ENCODE measurements at regions not wholly inside any gene's neighbourhood (a gene's known extent, or its start where the extent isn't known, plus 50 kb on each side); places are given as distances from the start of the nearest gene placed in this dataset.

- H3K27ac ChIP-seq, result no peak overlapping the region
- no peaks in the 10 kb centered on the region for H3K9me3 ChIP-seq
- H3K27me3 ChIP-seq (replicated peaks; ENCODE audit: insufficient read depth), result no peaks in the 10 kb centered on the region
- H3K4me3 ChIP-seq, result no peak overlapping the region
- no peaks in the 10 kb centered on the region for H3K36me3 ChIP-seq
- no peaks in the 10 kb centered on the region for H3K4me1 ChIP-seq (replicated peaks)
- no peak for DNase-seq (ENCODE audit: low spot score)
- intact Hi-C loops (cut with DNase I), result no loop called here
- WGBS, result 86% methylated on average over 3 of the region's 3 CpGs
- TF ChIP-seq CTCF (IDR thresholded peaks at IDR 0.05), result no peak
- TF ChIP-seq POLR2AphosphoS5 (IDR thresholded peaks at IDR 0.05), result no peak
- TF ChIP-seq POLR2A (IDR thresholded peaks at IDR 0.05), result no peak
Observed at GRCh38 chr11:93958991-93959390, 62.2 kb upstream of the HEPHL1 start.

GRCh38 chr11:93959663-93960062 is 61.5 kb upstream of the HEPHL1 start:
- TF ChIP-seq CTCF (IDR thresholded peaks at IDR 0.05) (no peak), POLR2AphosphoS5 (IDR thresholded peaks at IDR 0.05) (no peak), POLR2A (IDR thresholded peaks at IDR 0.05) (no peak)
- no peak for DNase-seq (ENCODE audit: low spot score)
- Histone ChIP-seq H3K4me3 (no peak overlapping the region), H3K27me3 (replicated peaks; ENCODE audit: insufficient read depth) (no peaks in the 10 kb centered on the region), H3K36me3 (no peaks in the 10 kb centered on the region), H3K4me1 (replicated peaks) (no peaks in the 10 kb centered on the region), H3K27ac (no peak overlapping the region), H3K9me3 (no peaks in the 10 kb centered on the region)
- intact Hi-C loops (cut with DNase I), result no loop called here
- 78% methylated on average over 5 of the region's 5 CpGs for WGBS

- intact Hi-C loops (cut with DNase I), result no loop called here
- Histone ChIP-seq H3K36me3 (no peaks in the 10 kb centered on the region), H3K4me3 (no peak overlapping the region), H3K27me3 (replicated peaks; ENCODE audit: insufficient read depth) (no peaks in the 10 kb centered on the region), H3K4me1 (replicated peaks) (no peaks in the 10 kb centered on the region), H3K9me3 (no peaks in the 10 kb centered on the region), H3K27ac (no peak overlapping the region)
- WGBS, result 77% methylated on average over 2 of the region's 2 CpGs
- TF ChIP-seq POLR2A (IDR thresholded peaks at IDR 0.05) (no peak), POLR2AphosphoS5 (IDR thresholded peaks at IDR 0.05) (no peak)
- DNase-seq (ENCODE audit: low spot score), result no peak
Observed at GRCh38 chr11:93963072-93963471, 58.1 kb upstream of the HEPHL1 start.

GRCh38 chr11:93967258-93967657 is 53.9 kb upstream of the HEPHL1 start:
- Histone ChIP-seq H3K9me3 (no peaks in the 10 kb centered on the region), H3K36me3 (no peaks in the 10 kb centered on the region), H3K4me1 (replicated peaks) (no peaks in the 10 kb centered on the region), H3K27me3 (replicated peaks; ENCODE audit: insufficient read depth) (no peaks in the 10 kb centered on the region), H3K27ac (no peak overlapping the region), H3K4me3 (no peak overlapping the region)
- WGBS, result 97% methylated on average over 4 of the region's 4 CpGs
- intact Hi-C loops (cut with DNase I), result no loop called here
- DNase-seq (ENCODE audit: low spot score), result no peak
- TF ChIP-seq POLR2A (IDR thresholded peaks at IDR 0.05) (no peak), POLR2AphosphoS5 (IDR thresholded peaks at IDR 0.05) (no peak), CTCF (IDR thresholded peaks at IDR 0.05) (no peak)

- WGBS, result 85% methylated on average over 5 of the region's 5 CpGs
- no peak overlapping the region for H3K27ac ChIP-seq
- TF ChIP-seq CTCF (IDR thresholded peaks at IDR 0.05), result no peak
- no peak for TF ChIP-seq POLR2A (IDR thresholded peaks at IDR 0.05)
- TF ChIP-seq POLR2AphosphoS5 (IDR thresholded peaks at IDR 0.05), result no peak
- no peaks in the 10 kb centered on the region for H3K36me3 ChIP-seq
- intact Hi-C loops (cut with DNase I), result no loop called here
- no peak for DNase-seq (ENCODE audit: low spot score)
- no peaks in the 10 kb centered on the region for H3K4me1 ChIP-seq (replicated peaks)
- H3K9me3 ChIP-seq, result no peaks in the 10 kb centered on the region
- H3K27me3 ChIP-seq (replicated peaks; ENCODE audit: insufficient read depth), result no peaks in the 10 kb centered on the region
- H3K4me3 ChIP-seq, result no peak overlapping the region
Observed at GRCh38 chr11:93967944-93968343, 53.2 kb upstream of the HEPHL1 start.

All from prostate gland (tissue), 2 donors.